GM23248 (cell line): ENCODE measurements at regions not wholly inside any gene's neighbourhood (a gene's known extent, or its start where the extent isn't known, plus 50 kb on each side); places are given as distances from the start of the nearest gene placed in this dataset.

Experiments used
- EZH2 ChIP-seq: fragments of 200-600 bp; sonication (generic); IDR thresholded peaks from 2 replicates; pipeline ENCODE4 v1.6.1; 2018; ENCODE audit warnings: antibody characterized with exemption, mild to moderate bottlenecking; ENCODE audit not compliant: insufficient read depth, poor library complexity, severe bottlenecking
- EZH2phosphoT487 ChIP-seq: fragments of 200-600 bp; sonication (generic); IDR thresholded peaks from 2 replicates; pipeline ENCODE4 v1.6.1; 2018; ENCODE audit warnings: antibody characterized with exemption, moderate library complexity, mild to moderate bottlenecking, low read depth; ENCODE audit not compliant: insufficient read depth

GRCh38 chr9:118325757-118326156, 621.6 kb downstream of the TLR4 start:
- TF ChIP-seq EZH2phosphoT487 (no peak), EZH2 (no peak)
